ENCODE measurements at regions not wholly inside any gene's neighbourhood (a gene's known extent, or its start where the extent isn't known, plus 50 kb on each side); places are given as distances from the start of the nearest gene placed in this dataset.

DNA sequence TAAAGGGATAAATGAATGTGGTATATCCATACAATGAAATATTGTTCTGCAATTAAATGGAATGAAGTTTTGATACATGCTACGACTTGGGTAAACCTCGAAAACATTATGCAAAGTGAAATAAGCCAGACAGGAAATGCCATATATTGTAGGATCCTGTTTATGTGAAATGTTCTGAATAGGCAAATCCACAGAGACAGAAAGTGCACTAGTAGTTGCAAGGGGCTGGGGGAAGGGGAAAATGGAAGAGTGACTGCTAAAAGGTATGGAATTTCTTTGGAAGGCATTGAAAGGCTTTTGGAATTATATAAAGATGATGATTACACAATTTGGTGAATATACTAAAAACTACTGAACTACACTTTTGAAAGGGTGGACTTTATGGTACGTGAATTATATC, 97.0 kb downstream of the FOXD1 start:
- TF ChIP-seq POLR2A (IDR thresholded peaks at IDR 0.05; ENCODE audit: low read length) (no peak), GATA1 (IDR thresholded peaks at IDR 0.05; ENCODE audit: low read depth, low read length) (no peak)

Measured in erythroblast (primary cell).